ENCODE measurements at regions not wholly inside any gene's neighbourhood (a gene's known extent, or its start where the extent isn't known, plus 50 kb on each side); places are given as distances from the start of the nearest gene placed in this dataset.
A peak's percentile ranks its signal among the peaks of the same experiment; 100 is the strongest.

- H3K9me3 ChIP-seq (ENCODE audit: control insufficient read depth, insufficient read depth, low read length), result peaks cover 3% of the 10 kb centered on the region
- H3K4me3 ChIP-seq (ENCODE audit: low read depth, low read length), result no peak overlapping the region
- no peak overlapping the region for H3K9ac ChIP-seq (ENCODE audit: low read depth, low read length)
- H3K4me1 ChIP-seq (ENCODE audit: control insufficient read depth, insufficient read depth, low read length), result peaks cover 3% of the 10 kb centered on the region
- no peaks in the 10 kb centered on the region for H3K27me3 ChIP-seq (ENCODE audit: control insufficient read depth, insufficient read depth, low read length)
- no peaks in the 10 kb centered on the region for H3K36me3 ChIP-seq (ENCODE audit: control insufficient read depth, insufficient read depth, low read length)
Observed at GRCh38 chr7:25930492-25931048, 221.4 kb upstream of the NFE2L3 start.

DNA sequence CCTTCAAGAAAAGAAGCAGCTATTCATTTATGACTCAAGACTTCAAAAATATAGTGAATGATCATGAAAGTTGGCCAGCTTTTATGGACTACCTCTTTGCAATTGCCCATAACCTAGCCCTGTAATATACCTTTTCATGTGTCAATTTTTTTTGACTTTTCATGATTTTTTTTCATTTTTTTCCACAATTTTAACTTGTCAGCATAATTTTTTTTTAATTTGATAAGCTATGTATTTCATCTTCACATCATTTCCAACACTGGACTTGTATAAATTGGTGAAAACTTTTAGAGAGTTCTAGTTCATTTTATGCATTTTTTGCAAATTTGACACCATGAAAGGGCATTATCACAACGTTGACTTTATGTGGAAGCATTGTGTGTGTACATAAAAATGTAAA lies 220.8 kb upstream of the NFE2L3 start:
- H3K9ac ChIP-seq (ENCODE audit: low read depth, low read length), result no peak overlapping the region
- H3K9me3 ChIP-seq (ENCODE audit: control insufficient read depth, insufficient read depth, low read length), result peaks cover 3% of the 10 kb centered on the region
- no peak overlapping the region for H3K4me3 ChIP-seq (ENCODE audit: low read depth, low read length)
- H3K4me1 ChIP-seq (ENCODE audit: control insufficient read depth, insufficient read depth, low read length), result peaks cover 3% of the 10 kb centered on the region
- no peaks in the 10 kb centered on the region for H3K36me3 ChIP-seq (ENCODE audit: control insufficient read depth, insufficient read depth, low read length)
- no peaks in the 10 kb centered on the region for H3K27me3 ChIP-seq (ENCODE audit: control insufficient read depth, insufficient read depth, low read length)

- Histone ChIP-seq H3K4me3 (ENCODE audit: low read depth, low read length) (no peak overlapping the region), H3K27me3 (ENCODE audit: control insufficient read depth, insufficient read depth, low read length) (no peaks in the 10 kb centered on the region)
Observed at GRCh38 chr7:25933921-25934320, 218.1 kb upstream of the NFE2L3 start.

DNA sequence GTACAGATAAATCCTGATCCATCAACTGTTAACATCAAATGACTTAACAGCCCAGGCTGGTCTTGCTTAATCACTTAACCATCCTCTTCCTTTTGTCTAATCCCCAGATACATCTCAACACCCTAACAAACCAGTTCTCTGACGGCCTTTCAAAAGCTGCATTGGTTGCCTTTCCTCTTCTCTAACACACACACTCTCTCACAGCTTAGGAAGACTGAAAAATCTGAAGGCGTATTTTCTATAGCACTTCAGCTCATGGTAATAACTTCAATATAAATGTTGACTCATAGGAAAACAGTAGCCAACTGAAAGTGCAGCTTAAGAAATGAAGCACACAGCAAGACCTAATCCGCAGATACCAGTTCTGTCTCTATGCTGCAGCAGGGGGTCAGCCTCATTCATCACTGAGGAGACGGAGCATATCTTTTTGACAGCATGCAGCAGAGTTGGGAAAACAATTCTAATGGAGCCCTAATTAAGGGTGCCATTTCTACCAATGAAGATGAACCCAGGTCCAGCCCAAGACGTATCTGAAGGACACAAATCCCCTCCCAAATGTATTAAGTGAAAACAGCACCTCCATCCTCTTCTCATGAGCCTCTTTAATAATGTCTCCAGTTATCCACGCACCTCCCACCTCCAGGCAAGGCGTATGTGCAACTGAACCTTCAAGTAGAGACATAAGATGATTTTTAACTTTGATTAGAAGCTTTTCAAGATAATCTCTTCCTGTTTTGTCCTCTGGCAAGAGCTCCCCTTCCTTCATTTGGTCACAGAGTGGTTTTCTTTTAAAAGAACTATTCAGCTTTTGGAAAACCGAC lies 211.7 kb upstream of the NFE2L3 start:
- no peak overlapping the region for H3K4me3 ChIP-seq (ENCODE audit: low read depth, low read length)
- H3K27me3 ChIP-seq (ENCODE audit: control insufficient read depth, insufficient read depth, low read length), result no peaks in the 10 kb centered on the region
- H3K9me3 ChIP-seq (ENCODE audit: control insufficient read depth, insufficient read depth, low read length), result no peaks in the 10 kb centered on the region
- no peaks in the 10 kb centered on the region for H3K4me1 ChIP-seq (ENCODE audit: control insufficient read depth, insufficient read depth, low read length)
- no peak overlapping the region for H3K9ac ChIP-seq (ENCODE audit: low read depth, low read length)
- H3K36me3 ChIP-seq (ENCODE audit: control insufficient read depth, insufficient read depth, low read length), result no peaks in the 10 kb centered on the region

More at GRCh38 chr7:25933921-25934320, 218.1 kb upstream of the NFE2L3 start:
- no peaks in the 10 kb centered on the region for H3K4me1 ChIP-seq (ENCODE audit: control insufficient read depth, insufficient read depth, low read length)
- H3K9me3 ChIP-seq (ENCODE audit: control insufficient read depth, insufficient read depth, low read length), result peaks cover 3% of the 10 kb centered on the region
- no peak overlapping the region for H3K9ac ChIP-seq (ENCODE audit: low read depth, low read length)
- no peaks in the 10 kb centered on the region for H3K36me3 ChIP-seq (ENCODE audit: control insufficient read depth, insufficient read depth, low read length)

DNA sequence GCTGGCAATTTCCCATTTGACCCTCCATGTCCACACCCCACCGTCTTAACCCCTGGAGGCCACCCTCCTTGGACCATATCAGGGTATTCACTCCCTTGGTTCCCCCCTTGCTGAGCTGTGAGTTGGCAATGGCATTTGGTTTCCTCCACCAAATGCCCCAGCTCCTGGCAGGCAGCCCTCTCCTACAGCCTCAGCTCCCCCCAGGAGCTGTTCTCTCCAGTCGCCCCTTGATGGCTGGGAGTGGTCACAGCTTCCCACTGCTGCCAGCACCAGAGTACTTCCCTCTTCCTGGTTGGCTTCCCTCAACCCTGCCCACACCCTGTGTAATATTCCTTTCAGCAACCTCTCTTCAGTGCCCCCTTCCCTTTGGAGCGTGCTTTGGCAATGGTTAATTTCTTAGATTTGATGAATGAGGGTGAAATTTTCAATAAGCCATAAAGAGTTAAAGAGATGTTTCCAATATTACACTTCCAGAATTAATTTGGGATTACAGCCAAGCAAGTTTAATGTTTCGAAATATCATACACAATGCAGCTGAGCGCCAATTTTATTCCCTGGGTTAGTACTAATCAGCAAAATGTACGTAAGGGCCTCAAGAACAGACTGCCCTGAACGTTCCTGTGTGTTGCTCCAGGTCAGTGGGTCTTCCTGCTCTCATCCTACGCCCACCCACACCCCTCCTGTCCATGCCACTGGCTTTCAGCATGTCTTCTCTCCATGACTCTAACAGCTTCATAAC lies 207.1 kb upstream of the NFE2L3 start:
- H3K9me3 ChIP-seq (ENCODE audit: control insufficient read depth, insufficient read depth, low read length), result no peaks in the 10 kb centered on the region
- H3K36me3 ChIP-seq (ENCODE audit: control insufficient read depth, insufficient read depth, low read length), result no peaks in the 10 kb centered on the region
- H3K4me3 ChIP-seq (ENCODE audit: low read depth, low read length), result no peak overlapping the region
- peaks cover 13% of the 10 kb centered on the region for H3K4me1 ChIP-seq (ENCODE audit: control insufficient read depth, insufficient read depth, low read length)
- no peak overlapping the region for H3K9ac ChIP-seq (ENCODE audit: low read depth, low read length)
- no peaks in the 10 kb centered on the region for H3K27me3 ChIP-seq (ENCODE audit: control insufficient read depth, insufficient read depth, low read length)

- Histone ChIP-seq H3K4me3 (ENCODE audit: low read depth, low read length) (no peak overlapping the region), H3K4me1 (ENCODE audit: control insufficient read depth, insufficient read depth, low read length) (peaks cover 13% of the 10 kb centered on the region), H3K9ac (ENCODE audit: low read depth, low read length) (no peak overlapping the region), H3K27me3 (ENCODE audit: control insufficient read depth, insufficient read depth, low read length) (no peaks in the 10 kb centered on the region), H3K9me3 (ENCODE audit: control insufficient read depth, insufficient read depth, low read length) (no peaks in the 10 kb centered on the region), H3K36me3 (ENCODE audit: control insufficient read depth, insufficient read depth, low read length) (no peaks in the 10 kb centered on the region)
Observed at GRCh38 chr7:25945608-25946007, 206.4 kb upstream of the NFE2L3 start.

GRCh38 chr7:25946181-25946580 lies 205.8 kb upstream of the NFE2L3 start:
- Histone ChIP-seq H3K4me1 (ENCODE audit: control insufficient read depth, insufficient read depth, low read length) (peaks cover 13% of the 10 kb centered on the region), H3K9me3 (ENCODE audit: control insufficient read depth, insufficient read depth, low read length) (no peaks in the 10 kb centered on the region), H3K27me3 (ENCODE audit: control insufficient read depth, insufficient read depth, low read length) (no peaks in the 10 kb centered on the region), H3K4me3 (ENCODE audit: low read depth, low read length) (no peak overlapping the region), H3K9ac (ENCODE audit: low read depth, low read length) (no peak overlapping the region), H3K36me3 (ENCODE audit: control insufficient read depth, insufficient read depth, low read length) (no peaks in the 10 kb centered on the region)

DNA sequence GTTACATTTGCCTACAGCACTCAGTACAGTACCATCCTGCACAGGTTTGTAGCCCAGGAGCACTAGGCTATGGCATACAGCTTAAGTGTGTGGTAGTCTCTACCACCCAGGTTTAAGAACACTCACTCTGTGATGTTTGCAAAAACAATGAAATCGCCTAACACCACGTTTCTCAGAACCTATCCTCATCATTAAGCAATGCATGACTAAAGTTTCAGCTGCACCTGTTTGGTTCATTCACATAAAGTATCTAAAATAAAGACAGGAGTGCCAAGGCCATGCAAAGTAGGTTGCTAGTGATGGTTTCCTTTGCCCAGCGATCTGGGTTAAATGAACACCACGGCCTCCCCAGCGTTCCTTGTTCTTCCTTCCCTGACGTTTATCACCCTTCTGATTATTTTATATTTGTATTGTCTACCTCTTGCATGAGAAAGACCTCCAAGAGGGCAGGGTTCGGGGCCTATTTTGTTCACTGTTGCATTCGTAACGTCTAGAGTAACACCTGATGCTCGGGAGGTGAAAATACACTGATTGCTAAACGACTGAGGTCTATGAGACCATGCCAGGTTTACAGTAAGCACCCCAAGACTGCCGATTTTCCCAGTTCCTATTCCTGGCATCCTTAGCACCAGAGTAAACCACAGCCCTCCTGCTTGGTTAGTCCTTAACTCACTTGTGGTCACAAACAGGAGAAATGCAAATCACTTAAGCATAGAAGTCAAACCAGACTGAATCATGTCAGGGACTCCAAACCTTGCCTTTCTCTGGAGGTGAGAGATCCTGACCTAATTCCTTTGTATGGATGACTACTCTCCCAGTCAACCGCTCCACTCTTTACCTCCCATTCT lies 204.1 kb upstream of the NFE2L3 start:
- Histone ChIP-seq H3K4me1 (ENCODE audit: control insufficient read depth, insufficient read depth, low read length) (peaks cover 21% of the 10 kb centered on the region), H3K36me3 (ENCODE audit: control insufficient read depth, insufficient read depth, low read length) (no peaks in the 10 kb centered on the region), H3K9me3 (ENCODE audit: control insufficient read depth, insufficient read depth, low read length) (no peaks in the 10 kb centered on the region), H3K4me3 (ENCODE audit: low read depth, low read length) (no peak overlapping the region), H3K27me3 (ENCODE audit: control insufficient read depth, insufficient read depth, low read length) (no peaks in the 10 kb centered on the region), H3K9ac (ENCODE audit: low read depth, low read length) (no peak overlapping the region)

GRCh38 chr7:25949736-25950487 lies 202.1 kb upstream of the NFE2L3 start:
- no peaks in the 10 kb centered on the region for H3K36me3 ChIP-seq (ENCODE audit: control insufficient read depth, insufficient read depth, low read length)
- peaks cover 6% of the 10 kb centered on the region for H3K9me3 ChIP-seq (ENCODE audit: control insufficient read depth, insufficient read depth, low read length)
- H3K4me3 ChIP-seq (ENCODE audit: low read depth, low read length), result peak overlapping the region; percentile 59
- peaks cover 25% of the 10 kb centered on the region for H3K4me1 ChIP-seq (ENCODE audit: control insufficient read depth, insufficient read depth, low read length)
- H3K27me3 ChIP-seq (ENCODE audit: control insufficient read depth, insufficient read depth, low read length), result no peaks in the 10 kb centered on the region
- H3K9ac ChIP-seq (ENCODE audit: low read depth, low read length), result peak overlapping the region; percentile 28

DNA sequence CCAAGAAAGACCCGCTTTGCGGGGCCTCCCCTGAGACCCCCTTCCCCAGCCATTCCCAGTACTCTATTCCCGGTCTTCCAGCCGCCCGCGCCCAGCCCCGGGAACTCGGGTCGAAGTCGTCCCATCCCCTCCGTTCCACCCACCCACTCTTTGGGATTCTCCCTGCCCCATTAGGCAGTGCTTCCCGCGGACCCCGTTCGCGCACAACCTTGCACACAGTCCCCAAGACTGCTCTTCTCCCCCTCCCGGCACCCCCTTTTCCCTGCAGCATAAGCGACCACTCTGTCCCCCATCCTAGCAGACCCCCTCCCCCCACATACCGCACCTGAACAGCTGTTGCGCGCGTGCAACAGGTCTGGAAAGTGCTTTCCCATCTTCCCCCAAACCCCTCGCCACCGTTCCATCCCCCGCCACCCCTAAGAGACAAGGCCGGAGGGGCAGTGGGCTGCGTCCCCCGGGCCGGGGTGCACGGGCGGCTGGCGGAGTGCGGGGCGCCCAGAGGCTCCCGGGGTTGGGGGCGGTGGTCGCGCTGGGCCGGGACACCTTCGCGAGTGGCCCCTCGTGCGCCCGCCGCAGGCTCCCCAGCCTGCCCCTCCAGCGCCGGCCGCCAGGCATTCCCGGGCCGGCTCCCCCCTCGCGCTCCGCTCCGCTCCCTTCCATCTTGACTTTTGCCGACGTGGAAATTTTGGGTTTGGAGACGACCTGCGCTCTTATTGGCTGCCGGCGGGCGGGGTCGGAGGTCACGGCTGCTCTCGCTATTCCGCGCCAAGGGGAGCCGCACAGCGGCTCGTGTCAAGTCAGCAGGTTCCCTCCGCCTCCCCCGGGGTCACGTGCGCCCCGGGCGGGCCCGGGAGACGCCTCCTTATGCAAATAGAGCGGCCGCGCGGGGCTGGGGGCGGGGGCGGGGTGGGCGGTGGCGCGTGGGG lies 201.2 kb upstream of the NFE2L3 start:
- Histone ChIP-seq H3K27me3 (ENCODE audit: control insufficient read depth, insufficient read depth, low read length) (no peaks in the 10 kb centered on the region), H3K4me1 (ENCODE audit: control insufficient read depth, insufficient read depth, low read length) (peaks cover 25% of the 10 kb centered on the region), H3K9me3 (ENCODE audit: control insufficient read depth, insufficient read depth, low read length) (peaks cover 6% of the 10 kb centered on the region), H3K36me3 (ENCODE audit: control insufficient read depth, insufficient read depth, low read length) (no peaks in the 10 kb centered on the region), H3K9ac (ENCODE audit: low read depth, low read length) (peak overlapping the region; percentile 28), H3K4me3 (ENCODE audit: low read depth, low read length) (peak overlapping the region; percentile 59)

Measured in iPS-15b (cell line).